Osteocyte (in vitro differentiated cells): ENCODE measurements at regions not wholly inside any gene's neighbourhood (a gene's known extent, or its start where the extent isn't known, plus 50 kb on each side); places are given as distances from the start of the nearest gene placed in this dataset.

Experiments used
- DNase-seq: peaks from one replicate; pipeline ENCODE4 v3.0.0; 2021; ENCODE audit warnings: mixed read lengths; ENCODE audit not compliant: unreplicated experiment; ENCODE audit errors: extremely low spot score
- H3K27ac Mint-ChIP-seq: one replicate; pipeline ENCODE4 v1.8.0; 2021; ENCODE audit warnings: mild to moderate bottlenecking, mixed read lengths; ENCODE audit not compliant: unreplicated experiment
- H3K27me3 Mint-ChIP-seq: one replicate; pipeline ENCODE4 v1.8.0; 2021; ENCODE audit warnings: mixed read lengths; ENCODE audit not compliant: unreplicated experiment
- H3K36me3 Mint-ChIP-seq: one replicate; pipeline ENCODE4 v1.8.0; 2021; ENCODE audit warnings: mixed read lengths; ENCODE audit not compliant: unreplicated experiment
- H3K4me1 Mint-ChIP-seq: one replicate; pipeline ENCODE4 v1.8.0; 2021; ENCODE audit warnings: mixed read lengths; ENCODE audit not compliant: unreplicated experiment
- H3K4me3 Mint-ChIP-seq: one replicate; pipeline ENCODE4 v1.8.0; 2021; ENCODE audit warnings: mild to moderate bottlenecking, moderate library complexity, mixed read lengths; ENCODE audit not compliant: unreplicated experiment
- H3K9me3 Mint-ChIP-seq: one replicate; pipeline ENCODE4 v1.8.0; 2021; ENCODE audit warnings: mixed read lengths; ENCODE audit not compliant: unreplicated experiment
- TF ChIP-seq, protein P1 (sequence below): fragments of 200-600 bp; sonication (generic); IDR thresholded peaks from 2 replicates; pipeline ENCODE4 v1.5.0; 2021; ENCODE audit warnings: antibody characterized with exemption, mild to moderate bottlenecking, moderate library complexity

- Mint-ChIP-seq H3K9me3 (peaks cover 15% of the 10 kb centered on the region), H3K4me3 (no peak overlapping the region), H3K4me1 (no peaks in the 10 kb centered on the region), H3K36me3 (no peaks in the 10 kb centered on the region), H3K27me3 (no peaks in the 10 kb centered on the region), H3K27ac (no peak overlapping the region)
- no peak for DNase-seq
- TF ChIP-seq, protein P1, sequence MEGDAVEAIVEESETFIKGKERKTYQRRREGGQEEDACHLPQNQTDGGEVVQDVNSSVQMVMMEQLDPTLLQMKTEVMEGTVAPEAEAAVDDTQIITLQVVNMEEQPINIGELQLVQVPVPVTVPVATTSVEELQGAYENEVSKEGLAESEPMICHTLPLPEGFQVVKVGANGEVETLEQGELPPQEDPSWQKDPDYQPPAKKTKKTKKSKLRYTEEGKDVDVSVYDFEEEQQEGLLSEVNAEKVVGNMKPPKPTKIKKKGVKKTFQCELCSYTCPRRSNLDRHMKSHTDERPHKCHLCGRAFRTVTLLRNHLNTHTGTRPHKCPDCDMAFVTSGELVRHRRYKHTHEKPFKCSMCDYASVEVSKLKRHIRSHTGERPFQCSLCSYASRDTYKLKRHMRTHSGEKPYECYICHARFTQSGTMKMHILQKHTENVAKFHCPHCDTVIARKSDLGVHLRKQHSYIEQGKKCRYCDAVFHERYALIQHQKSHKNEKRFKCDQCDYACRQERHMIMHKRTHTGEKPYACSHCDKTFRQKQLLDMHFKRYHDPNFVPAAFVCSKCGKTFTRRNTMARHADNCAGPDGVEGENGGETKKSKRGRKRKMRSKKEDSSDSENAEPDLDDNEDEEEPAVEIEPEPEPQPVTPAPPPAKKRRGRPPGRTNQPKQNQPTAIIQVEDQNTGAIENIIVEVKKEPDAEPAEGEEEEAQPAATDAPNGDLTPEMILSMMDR, result no peak
These were observed 437.7 kb downstream of the ZNF516 start for GRCh38 chr18:76057386-76057785.

DNA sequence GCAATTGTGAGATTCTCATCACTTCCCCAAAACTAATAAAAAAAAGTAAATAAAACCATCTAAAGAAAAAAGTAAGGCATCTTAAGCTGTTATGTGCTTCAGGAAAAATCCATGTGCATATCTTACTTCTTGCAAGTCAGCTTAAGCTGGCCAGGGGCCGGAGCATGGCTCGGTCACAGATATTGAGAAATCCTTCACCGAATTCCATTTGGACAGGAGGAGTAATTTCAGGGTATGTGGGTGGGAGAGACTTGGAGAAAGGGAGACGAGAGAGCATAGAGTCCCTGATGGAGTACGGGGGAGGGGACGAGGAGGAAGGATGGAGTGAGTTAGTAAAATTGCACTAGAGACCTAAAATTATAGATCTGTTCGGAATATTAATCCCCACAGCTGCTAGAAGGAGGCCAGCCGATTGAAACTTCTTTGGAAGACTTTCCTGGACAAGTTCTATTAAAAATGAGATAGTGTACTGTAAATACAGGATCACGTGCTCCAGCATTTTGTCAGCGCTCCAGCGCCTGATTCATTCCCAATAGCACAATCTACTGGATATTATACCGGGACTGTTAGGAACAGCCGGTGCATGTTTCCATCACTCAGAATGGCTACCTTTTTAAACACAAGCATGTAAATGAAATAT is 438.5 kb downstream of the ZNF516 start:
- no peak for DNase-seq
- no peaks in the 10 kb centered on the region for H3K4me1 Mint-ChIP-seq
- TF ChIP-seq, protein P1, result no peak
- H3K9me3 Mint-ChIP-seq, result peaks cover 17% of the 10 kb centered on the region
- no peak overlapping the region for H3K4me3 Mint-ChIP-seq
- no peak overlapping the region for H3K27ac Mint-ChIP-seq
- H3K27me3 Mint-ChIP-seq, result no peaks in the 10 kb centered on the region
- H3K36me3 Mint-ChIP-seq, result no peaks in the 10 kb centered on the region

DNA sequence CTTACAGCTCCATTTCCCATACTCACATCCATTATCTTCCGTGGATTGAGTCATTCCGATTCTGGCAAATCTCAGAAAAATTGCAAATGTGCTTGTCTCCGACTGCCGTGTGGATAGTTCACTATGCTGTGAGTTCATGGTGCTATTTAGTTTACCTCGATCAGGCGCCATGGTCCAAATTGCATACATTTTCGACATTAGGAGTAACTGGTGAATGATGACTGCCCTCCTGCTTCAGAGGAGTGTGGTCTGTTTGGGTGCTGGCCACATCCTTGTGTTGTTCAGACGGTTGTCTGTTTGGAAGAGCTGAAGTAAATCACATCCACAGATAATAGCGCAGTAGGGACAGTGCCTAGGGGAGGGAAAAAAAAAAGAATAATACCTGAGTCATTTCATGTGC is 439.5 kb downstream of the ZNF516 start:
- no peak for DNase-seq
- TF ChIP-seq, protein P1, result no peak
- no peak overlapping the region for H3K4me3 Mint-ChIP-seq
- H3K36me3 Mint-ChIP-seq, result no peaks in the 10 kb centered on the region
- H3K27me3 Mint-ChIP-seq, result no peaks in the 10 kb centered on the region
- H3K9me3 Mint-ChIP-seq, result peaks cover 16% of the 10 kb centered on the region
- no peaks in the 10 kb centered on the region for H3K4me1 Mint-ChIP-seq
- no peak overlapping the region for H3K27ac Mint-ChIP-seq

GRCh38 chr18:76055025-76055424 is 440.0 kb downstream of the ZNF516 start:
- Mint-ChIP-seq H3K36me3 (no peaks in the 10 kb centered on the region), H3K27me3 (no peaks in the 10 kb centered on the region), H3K27ac (no peak overlapping the region), H3K4me3 (no peak overlapping the region), H3K9me3 (peaks cover 16% of the 10 kb centered on the region), H3K4me1 (no peaks in the 10 kb centered on the region)
- no peak for DNase-seq
- TF ChIP-seq, protein P1, result no peak

DNA sequence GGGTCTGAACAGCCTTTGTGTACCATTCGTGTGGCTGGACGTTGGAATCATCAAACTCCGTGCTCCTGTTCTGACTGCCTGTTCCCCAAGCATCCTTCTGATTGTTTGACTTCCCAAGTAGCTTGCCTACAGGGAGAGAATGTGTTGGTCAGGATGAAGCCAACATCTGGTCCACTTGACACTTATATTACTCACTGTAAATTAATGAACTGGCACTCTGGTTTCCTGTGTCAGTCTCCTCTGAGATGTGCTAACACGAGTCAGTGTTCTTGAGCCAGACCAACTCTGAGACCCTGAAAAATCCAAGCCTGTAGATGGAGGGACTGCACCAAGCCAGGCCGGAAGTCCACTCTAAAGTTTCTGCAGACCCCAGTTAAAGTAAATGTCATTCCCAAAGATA is 440.9 kb downstream of the ZNF516 start:
- TF ChIP-seq, protein P1, result no peak
- H3K4me1 Mint-ChIP-seq, result no peaks in the 10 kb centered on the region
- DNase-seq, result no peak
- H3K36me3 Mint-ChIP-seq, result no peaks in the 10 kb centered on the region
- H3K4me3 Mint-ChIP-seq, result no peak overlapping the region
- H3K27ac Mint-ChIP-seq, result no peak overlapping the region
- H3K27me3 Mint-ChIP-seq, result no peaks in the 10 kb centered on the region
- H3K9me3 Mint-ChIP-seq, result peaks cover 16% of the 10 kb centered on the region
